Vagina (tissue), 2 donors: ENCODE measurements at regions not wholly inside any gene's neighbourhood (a gene's known extent, or its start where the extent isn't known, plus 50 kb on each side); places are given as distances from the start of the nearest gene placed in this dataset.

Experiments used
- POLR2A ChIP-seq, 2 donors: fragments of 450-650 bp; IDR thresholded peaks; one replicate each; pipeline ENCODE4 v1.6.1; 2017; ENCODE audit warnings: antibody characterized with exemption in 2 of 2, mild to moderate bottlenecking in 2 of 2, moderate library complexity in 2 of 2
- POLR2AphosphoS5 ChIP-seq, 2 donors: sonication (generic); formaldehyde crosslinking; IDR thresholded peaks; one replicate each; pipeline ENCODE4 v1.9.0; 2017; ENCODE audit warnings: antibody characterized with exemption in 2 of 2, mild to moderate bottlenecking in 2 of 2, low read depth in 1 of 2; ENCODE audit not compliant: insufficient read depth in 1 of 2
- TF ChIP-seq, protein P1 (sequence below), 3 experiments: fragments of 450-650 bp in 2 of 3; fragments of 200-600 bp in 1 of 3; sonication (generic) in 1 of 3; IDR thresholded peaks; one replicate each; pipeline ENCODE4 v1.5.1; 2017 to 2019; ENCODE audit warnings: antibody characterized with exemption in 3 of 3, mild to moderate bottlenecking in 2 of 3, moderate library complexity in 2 of 3

DNA sequence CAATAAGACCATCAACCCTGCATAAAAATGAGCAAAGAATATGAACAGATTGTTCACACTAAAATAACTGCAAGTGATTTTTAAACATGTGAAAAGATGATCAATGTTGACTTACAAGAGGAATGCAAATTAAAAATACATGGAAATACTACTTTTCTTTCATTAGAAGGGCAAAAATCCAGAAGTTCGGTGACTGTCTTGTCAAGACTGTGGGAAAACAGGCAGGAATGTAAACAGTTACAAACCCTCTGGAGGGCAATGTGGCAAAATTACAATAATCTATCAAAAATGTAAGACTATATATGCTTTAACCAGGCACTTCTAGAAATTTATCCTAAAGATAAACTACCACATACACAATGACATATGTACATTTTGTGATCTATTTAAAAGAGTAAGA, 86.7 kb downstream of the TNFAIP3 start:
- TF ChIP-seq, protein P1, sequence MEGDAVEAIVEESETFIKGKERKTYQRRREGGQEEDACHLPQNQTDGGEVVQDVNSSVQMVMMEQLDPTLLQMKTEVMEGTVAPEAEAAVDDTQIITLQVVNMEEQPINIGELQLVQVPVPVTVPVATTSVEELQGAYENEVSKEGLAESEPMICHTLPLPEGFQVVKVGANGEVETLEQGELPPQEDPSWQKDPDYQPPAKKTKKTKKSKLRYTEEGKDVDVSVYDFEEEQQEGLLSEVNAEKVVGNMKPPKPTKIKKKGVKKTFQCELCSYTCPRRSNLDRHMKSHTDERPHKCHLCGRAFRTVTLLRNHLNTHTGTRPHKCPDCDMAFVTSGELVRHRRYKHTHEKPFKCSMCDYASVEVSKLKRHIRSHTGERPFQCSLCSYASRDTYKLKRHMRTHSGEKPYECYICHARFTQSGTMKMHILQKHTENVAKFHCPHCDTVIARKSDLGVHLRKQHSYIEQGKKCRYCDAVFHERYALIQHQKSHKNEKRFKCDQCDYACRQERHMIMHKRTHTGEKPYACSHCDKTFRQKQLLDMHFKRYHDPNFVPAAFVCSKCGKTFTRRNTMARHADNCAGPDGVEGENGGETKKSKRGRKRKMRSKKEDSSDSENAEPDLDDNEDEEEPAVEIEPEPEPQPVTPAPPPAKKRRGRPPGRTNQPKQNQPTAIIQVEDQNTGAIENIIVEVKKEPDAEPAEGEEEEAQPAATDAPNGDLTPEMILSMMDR (IDR thresholded peaks at IDR 0.05) = no peak
- no peak for TF ChIP-seq POLR2A (IDR thresholded peaks at IDR 0.05)
- TF ChIP-seq POLR2AphosphoS5 (IDR thresholded peaks at IDR 0.05; ENCODE audit: insufficient read depth in 1 of 2, low read depth in 1 of 2) = no peak
